IMR-90 (cell line): ENCODE measurements at regions not wholly inside any gene's neighbourhood (a gene's known extent, or its start where the extent isn't known, plus 50 kb on each side); places are given as distances from the start of the nearest gene placed in this dataset.

Experiments
- ATAC-seq: fragments of 200-7000 bp; cut with Tn5 transposase; 2 replicates; pipeline ENCODE4 v1.9.1; 2020; ENCODE audit warnings: low read depth, mild to moderate bottlenecking, moderate library complexity
- BruUV-seq: library from RNA; stranded (reverse); fragments of 400-500 nt; replicated peaks from 2 replicates; lab custom pipeline; 2021; lab: Mats Ljungman, UMichigan
- CTCF ChIA-PET: fragments of 300-600 bp; formaldehyde crosslinking; extraction: SDS; loops from one replicate; lab custom pipeline; 2021; ENCODE audit warnings: antibody characterized with exemption; lab: Yijun Ruan, JAX
- POLR2A ChIA-PET: fragments of 300-600 bp; sonication (Branson Sonifier 250); formaldehyde crosslinking; loops from one replicate; lab custom pipeline; 2022; ENCODE audit warnings: antibody characterized with exemption; ENCODE audit not compliant: unreplicated experiment; lab: Charles Lee
- DNase-seq: peaks from one replicate; pipeline ENCODE4 v3.0.0; 2013
- H2AFZ ChIP-seq: replicated peaks from 2 replicates; pipeline ENCODE3; 2013; ENCODE audit warnings: low read length, mild to moderate bottlenecking; ENCODE audit not compliant: poor library complexity
- H2AK5ac ChIP-seq: 2 replicates; pipeline ENCODE4 v1.6.1; 2013; ENCODE audit warnings: low read depth, low read length, inconsistent platforms
- H2AK9ac ChIP-seq: replicated peaks from 2 replicates; pipeline ENCODE3; 2013; ENCODE audit warnings: mild to moderate bottlenecking, low read depth, low read length, moderate library complexity; ENCODE audit not compliant: poor library complexity
- H2BK120ac ChIP-seq: 2 replicates; pipeline ENCODE4 v1.6.1; 2013; ENCODE audit warnings: low read depth, low read length, inconsistent platforms
- H2BK15ac ChIP-seq: 3 replicates; pipeline ENCODE4 v1.6.1; 2013; ENCODE audit warnings: low read depth, low read length, inconsistent platforms
- H2BK20ac ChIP-seq: 2 replicates; pipeline ENCODE4 v1.6.1; 2013; ENCODE audit warnings: low read depth, mild to moderate bottlenecking, inconsistent platforms, low read length, moderate library complexity
- H2BK5ac ChIP-seq: 2 replicates; pipeline ENCODE4 v1.6.1; 2013; ENCODE audit warnings: mild to moderate bottlenecking, low read depth, low read length, inconsistent platforms; ENCODE audit not compliant: poor library complexity, severe bottlenecking
- H3K14ac ChIP-seq: replicated peaks from 2 replicates; pipeline ENCODE4 v1.6.1; 2013; ENCODE audit warnings: low read depth, low read length, inconsistent platforms
- H3K18ac ChIP-seq: 2 replicates; pipeline ENCODE4 v1.6.1; 2013; ENCODE audit warnings: low read depth, low read length, control low read depth
- H3K23ac ChIP-seq: 2 replicates; pipeline ENCODE4 v1.6.1; 2013; ENCODE audit warnings: low read depth, low read length, inconsistent platforms
- H3K27ac ChIP-seq: 2 replicates; pipeline ENCODE4 v1.5.1; 2013; ENCODE audit warnings: mild to moderate bottlenecking, control low read depth, low read length; ENCODE audit not compliant: insufficient read depth
- H3K27me3 ChIP-seq: 2 replicates; pipeline ENCODE4 v1.6.1; 2013; ENCODE audit warnings: low read length; ENCODE audit not compliant: control insufficient read depth, insufficient read depth
- H3K36me3 ChIP-seq: 2 replicates; pipeline ENCODE4 v1.6.1; 2013; ENCODE audit warnings: low read length, mixed read lengths; ENCODE audit not compliant: control insufficient read depth, insufficient read depth
- H3K4ac ChIP-seq: 2 replicates; pipeline ENCODE4 v1.6.1; 2013; ENCODE audit warnings: low read depth, low read length, inconsistent platforms
- H3K4me1 ChIP-seq: 2 replicates; pipeline ENCODE4 v1.6.1; 2013; ENCODE audit warnings: low read length, mixed read lengths; ENCODE audit not compliant: control insufficient read depth, insufficient read depth
- H3K4me2 ChIP-seq: 2 replicates; pipeline ENCODE4 v1.6.1; 2013; ENCODE audit warnings: low read depth, mild to moderate bottlenecking, control low read depth, low read length, moderate library complexity
- H3K4me3 ChIP-seq: 2 replicates; pipeline ENCODE4 v1.5.1; 2013; ENCODE audit warnings: low read depth, mild to moderate bottlenecking, control low read depth, low read length, moderate library complexity; ENCODE audit not compliant: insufficient read depth
- H3K56ac ChIP-seq: 2 replicates; pipeline ENCODE4 v1.6.1; 2013; ENCODE audit warnings: low read length, inconsistent platforms; ENCODE audit not compliant: insufficient read depth; ENCODE audit errors: extremely low read depth
- H3K79me1 ChIP-seq, 2 experiments: 2 replicates each; pipeline ENCODE4 v1.6.1; 2013; ENCODE audit warnings: low read length in 2 of 2, inconsistent platforms in 1 of 2, low read depth in 1 of 2
- H3K9ac ChIP-seq: 2 replicates; pipeline ENCODE4 v1.6.1; 2013; ENCODE audit warnings: low read depth, low read length, control low read depth
- H3K9me1 ChIP-seq: 2 replicates; pipeline ENCODE4 v1.6.1; 2013; ENCODE audit warnings: low read length, inconsistent platforms; ENCODE audit not compliant: insufficient read depth
- H3K9me3 ChIP-seq: 2 replicates; pipeline ENCODE4 v1.6.1; 2013; ENCODE audit warnings: low read length; ENCODE audit not compliant: control insufficient read depth, insufficient read depth
- H4K20me1 ChIP-seq: 2 replicates; pipeline ENCODE4 v1.6.1; 2013; ENCODE audit warnings: low read length, inconsistent platforms; ENCODE audit not compliant: insufficient read depth
- H4K5ac ChIP-seq: 2 replicates; pipeline ENCODE4 v1.6.1; 2013; ENCODE audit warnings: mild to moderate bottlenecking, low read depth, low read length, control low read depth
- H4K8ac ChIP-seq, 2 experiments: 2 replicates each; pipeline ENCODE4 v1.6.1; 2013; ENCODE audit warnings: low read depth in 2 of 2, low read length in 2 of 2, control low read depth in 1 of 2, inconsistent platforms in 1 of 2
- H4K91ac ChIP-seq: 2 replicates; pipeline ENCODE4 v1.6.1; 2013; ENCODE audit warnings: low read depth, low read length, inconsistent platforms; ENCODE audit not compliant: insufficient read depth
- BHLHE40 ChIP-seq: fragments of 150-350 bp; IDR thresholded peaks from 2 replicates; pipeline ENCODE4 v1.6.1; 2016; ENCODE audit warnings: mild to moderate bottlenecking, low read depth, low read length
- CHD1 ChIP-seq: IDR thresholded peaks from 2 replicates; pipeline ENCODE4 v1.6.1; 2012; ENCODE audit warnings: low read depth, low read length, improper control_type of control experiment
- MAZ ChIP-seq: IDR thresholded peaks from 2 replicates; pipeline ENCODE4 v1.6.1; 2012; ENCODE audit warnings: low read depth, mild to moderate bottlenecking, low read length, improper control_type of control experiment, moderate library complexity, borderline replicate concordance
- MXI1 ChIP-seq: IDR thresholded peaks from 2 replicates; pipeline ENCODE4 v1.6.1; 2012; ENCODE audit warnings: low read depth, mild to moderate bottlenecking, low read length, moderate library complexity, borderline replicate concordance
- POLR2A ChIP-seq: IDR thresholded peaks from 2 replicates; pipeline ENCODE4 v1.6.1; 2012; ENCODE audit warnings: mild to moderate bottlenecking, low read depth, low read length
- RCOR1 ChIP-seq: IDR thresholded peaks from 2 replicates; pipeline ENCODE4 v1.6.1; 2012; ENCODE audit warnings: mild to moderate bottlenecking, low read length, improper control_type of control experiment; ENCODE audit not compliant: insufficient replicate concordance
- SMC3 ChIP-seq: fragments of 150-350 bp; IDR thresholded peaks from 2 replicates; pipeline ENCODE4 v1.6.1; 2016; ENCODE audit warnings: low read depth, mild to moderate bottlenecking, antibody characterized with exemption, low read length, moderate library complexity
- WGBS, 2 experiments: methylation state at CpG; one replicate each; pipeline versions ENCODE4 v1.1.5 to v1.1.7; 2013; ENCODE audit warnings: missing lambda C conversion rate in 2 of 2; ENCODE audit not compliant: insufficient read length in 1 of 2; ENCODE audit errors: extremely low coverage in 2 of 2; 5-methylcytosine and 5-hydroxymethylcytosine counted together
- dilution Hi-C: fragments of 300-500 bp; cut with HindIII; formaldehyde crosslinking; loops from one replicate; pipeline ENCODE4 v1.14.3; 2018; ENCODE audit warnings: low sequenced_read_pairs; ENCODE audit not compliant: unreplicated experiment
- in situ Hi-C: fragments of 300-500 bp; cut with MboI; formaldehyde crosslinking; loops from 3 replicates; pipeline ENCODE4 v1.14.3; 2019; ENCODE audit warnings: low sequenced_read_pairs, inconsistent platforms, mixed read lengths
- intact Hi-C: fragments of 100-400 bp; cut with micrococcal nuclease; formaldehyde crosslinking; loops from 2 replicates; pipeline ENCODE4 v1.10.0; 2022

DNA sequence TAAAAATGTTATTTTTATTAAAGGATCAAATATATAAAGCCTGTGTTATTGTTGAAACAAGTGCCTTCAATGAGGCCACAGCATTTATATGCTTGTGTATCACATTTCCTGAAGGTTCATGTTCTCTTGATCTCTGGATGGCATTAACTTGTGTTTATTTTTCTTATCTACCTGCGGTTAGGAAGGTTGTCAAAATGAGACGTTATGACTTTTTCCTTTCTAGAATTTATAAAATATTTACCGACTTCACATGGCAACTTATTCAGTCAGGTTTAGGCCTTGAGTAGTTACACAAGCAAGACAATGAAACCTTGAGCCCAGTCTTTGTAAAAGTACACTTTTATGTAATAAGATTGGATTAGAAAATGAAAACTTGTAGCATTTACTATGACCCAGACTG is 196.4 kb upstream of the ACVR2A start:
- Histone ChIP-seq H2BK20ac (no peak overlapping the region), H2AK5ac (no peak overlapping the region), H3K27ac (no peak overlapping the region), H3K79me1 (no peaks in the 10 kb centered on the region), H4K20me1 (no peaks in the 10 kb centered on the region), H2AK9ac (no peak overlapping the region), H3K4me3 (no peak overlapping the region), H3K4me1 (peaks cover 2% of the 10 kb centered on the region; the same call in 1 of the 2 replicates), H2AFZ (no peak overlapping the region), H3K9ac (no peak overlapping the region), H2BK5ac (no peak overlapping the region), H3K23ac (no peak overlapping the region), H3K18ac (no peak overlapping the region), H4K5ac (no peak overlapping the region), H2BK15ac (no peak overlapping the region), H2BK120ac (no peak overlapping the region), H3K56ac (no peak overlapping the region), H3K4ac (no peak overlapping the region), H3K9me3 (no peaks in the 10 kb centered on the region), H3K27me3 (no peaks in the 10 kb centered on the region), H4K91ac (no peak overlapping the region), H3K14ac (no peak overlapping the region), H4K8ac (no peak overlapping the region), H3K4me2 (no peak overlapping the region), H3K9me1 (no peaks in the 10 kb centered on the region), H3K36me3 (no peaks in the 10 kb centered on the region)
- BruUV-seq = no TSS peak
- intact Hi-C loops (loop anchor here (10.0 kb wide), 1 partner anchor 266 kb away; no protein-coding TSS in a partner anchor), in situ Hi-C loops (no loop called here), dilution Hi-C loops (no loop called here)
- ChIA-PET CTCF (no interaction called here), POLR2A (no interaction called here)
- no CpG with 5 or more reads among the region's 3 CpGs for WGBS, 2 experiments
- no peak for DNase-seq
- TF ChIP-seq MXI1 (no peak), SMC3 (no peak), POLR2A (no peak), BHLHE40 (no peak), CHD1 (no peak), RCOR1 (no peak), MAZ (no peak)
- ATAC-seq = no peak; the same call in 1 of the 2 replicates
